HCT116 (cell line): ENCODE measurements at regions not wholly inside any gene's neighbourhood (a gene's known extent, or its start where the extent isn't known, plus 50 kb on each side); places are given as distances from the start of the nearest gene placed in this dataset.

ENCODE experiments used
- ATAC-seq: fragments of 200-7000 bp; cut with Tn5 transposase; 2 replicates; pipeline ENCODE4 v1.9.1; 2020; ENCODE audit warnings: mild to moderate bottlenecking, moderate library complexity
- BruUV-seq: library from RNA; stranded (reverse); fragments of 400-500 nt; replicated peaks from 2 replicates; lab custom pipeline; 2021; lab: Mats Ljungman, UMichigan
- CTCF ChIA-PET: fragments of 300-600 bp; sonication (Branson Sonifier 250); formaldehyde crosslinking; loops from one replicate; lab custom pipeline; 2021; ENCODE audit warnings: antibody characterized with exemption; lab: Charles Lee
- POLR2A ChIA-PET: fragments of 300-600, 350-600 bp; sonication (Branson Sonifier 250); formaldehyde crosslinking; loops from one replicate; lab custom pipeline; 2021; ENCODE audit warnings: antibody characterized with exemption; lab: Charles Lee
- RAD21 ChIA-PET, 2 experiments: fragments of 300-600 bp; sonication (Branson Sonifier 250); formaldehyde crosslinking; loops; one replicate each; lab custom pipeline; 2023; ENCODE audit warnings: low total read pairs in 2 of 2; ENCODE audit not compliant: uncharacterized antibody in 2 of 2, unreplicated experiment in 2 of 2, low non-redundant PET in 1 of 2; lab: Charles Lee
- DNase-seq: peaks from one replicate; pipeline ENCODE4 v3.0.0-alpha.2; 2010; ENCODE audit warnings: low read depth, low spot score
- H2AFZ ChIP-seq: fragments of 200-600 bp; shearing (Covaris generic), sonication (generic); 2 replicates; pipeline ENCODE4 v1.6.1; 2017; ENCODE audit warnings: low read depth, mixed run types, mixed read lengths, antibody characterized with exemption, low read length; ENCODE audit not compliant: poor library complexity, severe bottlenecking
- H3K27ac ChIP-seq: 2 replicates; pipeline ENCODE4 v1.5.1; 2012; ENCODE audit warnings: low read depth, low read length
- H3K27me3 ChIP-seq: fragments of 200-600 bp; sonication (generic); 2 replicates; pipeline ENCODE4 v1.6.1; 2016; ENCODE audit warnings: mixed run types, low read length, mixed read lengths; ENCODE audit not compliant: insufficient read depth
- H3K36me3 ChIP-seq, 2 experiments: fragments of 200-500 bp in 1 of 2; fragments of 200-600 bp in 1 of 2; sonication (Bioruptor generic) in 1 of 2; sonication (generic) in 1 of 2; 2 replicates each; pipeline versions ENCODE4 v1.5.1 to v1.6.1; 2014 to 2016; ENCODE audit warnings: low read length in 2 of 2, inconsistent platforms in 1 of 2, mixed read lengths in 1 of 2, mixed run types in 1 of 2; ENCODE audit not compliant: insufficient read depth in 2 of 2, control insufficient read depth in 1 of 2
- H3K4me1 ChIP-seq, 2 experiments: fragments of 200-600 bp in 1 of 2; sonication (generic) in 1 of 2; 2 replicates each; pipeline versions ENCODE4 v1.5.1 to v1.6.1; 2012 to 2017; ENCODE audit warnings: low read length in 2 of 2, inconsistent platforms in 1 of 2, mild to moderate bottlenecking in 1 of 2, mixed read lengths in 1 of 2, mixed run types in 1 of 2, moderate library complexity in 1 of 2; ENCODE audit not compliant: insufficient read depth in 2 of 2, control insufficient read depth in 1 of 2
- H3K4me2 ChIP-seq: fragments of 200-600 bp; sonication (generic); 2 replicates; pipeline ENCODE4 v1.6.1; 2017; ENCODE audit warnings: mixed run types, low read length, mixed read lengths
- H3K4me3 ChIP-seq, 2 experiments: fragments of 200-600 bp in 1 of 2; sonication (generic) in 1 of 2; replicated peaks in 1 of 2; 2 replicates each; pipeline ENCODE4 v1.5.1; 2011 to 2016; ENCODE audit warnings: low read length in 2 of 2, control low read depth in 1 of 2, low read depth in 1 of 2, mild to moderate bottlenecking in 1 of 2, mixed read lengths in 1 of 2, mixed run types in 1 of 2
- H3K79me2 ChIP-seq: fragments of 200-600 bp; sonication (generic); 2 replicates; pipeline ENCODE4 v1.6.1; 2017; ENCODE audit warnings: mild to moderate bottlenecking, mixed run types, low read length, moderate library complexity, mixed read lengths; ENCODE audit not compliant: insufficient read depth
- H3K9ac ChIP-seq: fragments of 200-600 bp; sonication (generic); 2 replicates; pipeline ENCODE4 v1.6.1; 2016; ENCODE audit warnings: low read length, mixed read lengths
- H3K9me2 ChIP-seq: fragments of 200-600 bp; sonication (generic), shearing (Covaris generic); 2 replicates; pipeline ENCODE4 v1.6.1; 2017; ENCODE audit warnings: mixed run types, mild to moderate bottlenecking, moderate library complexity; ENCODE audit not compliant: insufficient read depth
- H3K9me3 ChIP-seq, 2 experiments: fragments of 200-500 bp in 1 of 2; fragments of 200-600 bp in 1 of 2; sonication (Bioruptor generic) in 1 of 2; sonication (generic) in 1 of 2; 2 replicates each; pipeline ENCODE4 v1.6.1; 2014 to 2017; ENCODE audit warnings: low read length in 2 of 2, mixed read lengths in 2 of 2, inconsistent platforms in 1 of 2, low read depth in 1 of 2, mild to moderate bottlenecking in 1 of 2, mixed run types in 1 of 2, moderate library complexity in 1 of 2; ENCODE audit not compliant: control insufficient read depth in 1 of 2, insufficient read depth in 1 of 2
- H4K20me1 ChIP-seq: fragments of 200-600 bp; sonication (generic), shearing (Covaris generic); 2 replicates; pipeline ENCODE4 v1.6.1; 2017; ENCODE audit warnings: mixed run types, mild to moderate bottlenecking, moderate library complexity; ENCODE audit not compliant: insufficient read depth
- JUND ChIP-seq: IDR thresholded peaks from 2 replicates; pipeline ENCODE4 v1.6.1; 2012
- POLR2AphosphoS5 ChIP-seq: IDR thresholded peaks from 2 replicates; pipeline ENCODE4 v1.6.1; 2011; ENCODE audit warnings: mild to moderate bottlenecking, low read depth, low read length, moderate library complexity
- SIN3A ChIP-seq: IDR thresholded peaks from 2 replicates; pipeline ENCODE4 v1.6.1; 2012; ENCODE audit warnings: low read depth
- SP1 ChIP-seq: IDR thresholded peaks from 2 replicates; pipeline ENCODE4 v1.6.1; 2012; ENCODE audit warnings: low read depth
- SRF ChIP-seq: IDR thresholded peaks from 2 replicates; pipeline ENCODE4 v1.6.1; 2012; ENCODE audit warnings: low read depth
- TCF7L2 ChIP-seq: IDR thresholded peaks from 2 replicates; pipeline ENCODE4 v1.7.0; 2011; ENCODE audit warnings: borderline replicate concordance, inconsistent platforms; ENCODE audit not compliant: insufficient read depth, insufficient read length; ENCODE audit errors: extremely low read depth
- YY1 ChIP-seq: IDR thresholded peaks from 2 replicates; pipeline ENCODE4 v1.6.1; 2011; ENCODE audit warnings: low read length, low read depth, moderate library complexity, mild to moderate bottlenecking; ENCODE audit not compliant: insufficient replicate concordance; ENCODE audit errors: extremely low read depth
- ZNF274 ChIP-seq: fragments of 200-500 bp; sonication (Bioruptor generic); IDR thresholded peaks from 2 replicates; pipeline ENCODE4 v1.6.1; 2014; ENCODE audit warnings: mild to moderate bottlenecking, low read depth, low read length, inconsistent platforms
- intact Hi-C: fragments of 100-400 bp; cut with micrococcal nuclease; formaldehyde crosslinking; loops from 2 replicates; pipeline ENCODE4 v1.10.0; 2022
- TF ChIP-seq, protein P1 (sequence below): IDR thresholded peaks from 2 replicates; pipeline ENCODE4 v1.6.1; 2012
- TF ChIP-seq, protein P2 (sequence below): IDR thresholded peaks from 2 replicates; pipeline ENCODE4 v1.6.1; 2012; ENCODE audit warnings: low read depth

DNA sequence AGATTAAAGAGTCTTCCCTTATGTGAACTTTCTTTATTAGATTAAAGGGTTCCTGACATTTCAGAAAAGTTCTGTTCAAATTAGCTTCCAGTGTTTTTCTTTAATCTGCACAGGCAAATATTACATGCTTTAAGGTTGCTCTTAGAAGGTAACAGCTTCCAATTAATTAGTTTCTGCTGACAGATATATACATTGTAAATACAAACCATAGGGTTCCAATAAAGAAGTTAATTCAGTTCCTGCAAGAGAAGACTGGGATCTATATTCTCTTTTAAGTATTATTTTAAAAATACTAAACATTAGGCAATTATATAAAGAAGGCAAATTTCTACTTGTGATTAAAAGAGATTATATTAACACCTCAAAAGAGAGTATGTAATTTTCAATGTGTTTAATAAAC, 795.7 kb downstream of the MAT2B start:
- H2AFZ ChIP-seq: no peak overlapping the region
- H3K4me3 ChIP-seq: no peak overlapping the region
- intact Hi-C loops: no loop called here
- peaks cover 0 to 18% of the 10 kb centered on the region in 2 experiments; a peak in 2 of 4 replicates for H3K9me3 ChIP-seq
- no peaks in the 10 kb centered on the region for H3K27me3 ChIP-seq
- TF ChIP-seq, protein P1, sequence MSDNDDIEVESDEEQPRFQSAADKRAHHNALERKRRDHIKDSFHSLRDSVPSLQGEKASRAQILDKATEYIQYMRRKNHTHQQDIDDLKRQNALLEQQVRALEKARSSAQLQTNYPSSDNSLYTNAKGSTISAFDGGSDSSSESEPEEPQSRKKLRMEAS: no peak
- TF ChIP-seq YY1: no peak
- no peak for TF ChIP-seq TCF7L2
- no peak for TF ChIP-seq SIN3A
- no peaks in the 10 kb centered on the region for H4K20me1 ChIP-seq
- no peaks in the 10 kb centered on the region for H3K79me2 ChIP-seq
- H3K36me3 ChIP-seq: no peaks in the 10 kb centered on the region; a peak in 1 of 4 replicates
- ChIA-PET POLR2A (no interaction called here), CTCF (no interaction called here), RAD21 (no interaction called here)
- H3K4me1 ChIP-seq: no peaks in the 10 kb centered on the region
- ATAC-seq (no peak), DNase-seq (no peak)
- H3K9ac ChIP-seq: no peak overlapping the region
- H3K4me2 ChIP-seq: no peak overlapping the region
- BruUV-seq: no TSS peak
- H3K9me2 ChIP-seq: no peaks in the 10 kb centered on the region
- no peak overlapping the region for H3K27ac ChIP-seq

DNA sequence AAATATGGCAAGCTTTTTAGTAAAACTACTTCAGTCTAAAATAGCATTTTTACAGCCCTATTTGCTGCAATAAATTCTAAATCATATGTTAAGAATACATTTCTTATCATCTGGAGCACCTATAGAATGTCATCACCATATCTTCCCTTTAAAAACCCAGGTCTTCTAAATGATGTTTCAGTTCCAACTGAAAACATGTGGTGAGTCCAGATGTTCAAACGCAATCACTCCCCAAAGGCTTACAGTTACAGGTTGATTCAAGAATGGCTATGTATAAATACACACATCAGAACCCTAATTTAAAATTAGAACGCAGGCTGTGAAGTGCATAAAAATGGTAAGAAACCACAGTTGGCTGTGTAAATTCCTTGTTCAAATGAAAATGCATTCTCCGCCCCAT, 796.3 kb downstream of the MAT2B start:
- no peak for DNase-seq
- H3K9ac ChIP-seq: no peak overlapping the region
- ChIA-PET CTCF (no interaction called here), POLR2A (no interaction called here)
- H3K36me3 ChIP-seq: no peaks in the 10 kb centered on the region; a peak in 1 of 4 replicates
- no peak for ATAC-seq
- no peak overlapping the region for H3K4me3 ChIP-seq
- no peaks in the 10 kb centered on the region for H3K9me2 ChIP-seq
- no peak overlapping the region for H3K4me2 ChIP-seq
- H3K27ac ChIP-seq: no peak overlapping the region
- H3K4me1 ChIP-seq: no peaks in the 10 kb centered on the region
- H3K27me3 ChIP-seq: no peaks in the 10 kb centered on the region
- H2AFZ ChIP-seq: no peak overlapping the region
- BruUV-seq: no TSS peak
- intact Hi-C loops: no loop called here
- peaks cover 0 to 16% of the 10 kb centered on the region in 2 experiments; a peak in 2 of 4 replicates for H3K9me3 ChIP-seq
- no peaks in the 10 kb centered on the region for H4K20me1 ChIP-seq
- no peak for TF ChIP-seq SP1
- TF ChIP-seq SRF: no peak
- no peak for TF ChIP-seq POLR2AphosphoS5
- TF ChIP-seq JUND: no peak
- TF ChIP-seq ZNF274: no peak
- TF ChIP-seq, protein P2, sequence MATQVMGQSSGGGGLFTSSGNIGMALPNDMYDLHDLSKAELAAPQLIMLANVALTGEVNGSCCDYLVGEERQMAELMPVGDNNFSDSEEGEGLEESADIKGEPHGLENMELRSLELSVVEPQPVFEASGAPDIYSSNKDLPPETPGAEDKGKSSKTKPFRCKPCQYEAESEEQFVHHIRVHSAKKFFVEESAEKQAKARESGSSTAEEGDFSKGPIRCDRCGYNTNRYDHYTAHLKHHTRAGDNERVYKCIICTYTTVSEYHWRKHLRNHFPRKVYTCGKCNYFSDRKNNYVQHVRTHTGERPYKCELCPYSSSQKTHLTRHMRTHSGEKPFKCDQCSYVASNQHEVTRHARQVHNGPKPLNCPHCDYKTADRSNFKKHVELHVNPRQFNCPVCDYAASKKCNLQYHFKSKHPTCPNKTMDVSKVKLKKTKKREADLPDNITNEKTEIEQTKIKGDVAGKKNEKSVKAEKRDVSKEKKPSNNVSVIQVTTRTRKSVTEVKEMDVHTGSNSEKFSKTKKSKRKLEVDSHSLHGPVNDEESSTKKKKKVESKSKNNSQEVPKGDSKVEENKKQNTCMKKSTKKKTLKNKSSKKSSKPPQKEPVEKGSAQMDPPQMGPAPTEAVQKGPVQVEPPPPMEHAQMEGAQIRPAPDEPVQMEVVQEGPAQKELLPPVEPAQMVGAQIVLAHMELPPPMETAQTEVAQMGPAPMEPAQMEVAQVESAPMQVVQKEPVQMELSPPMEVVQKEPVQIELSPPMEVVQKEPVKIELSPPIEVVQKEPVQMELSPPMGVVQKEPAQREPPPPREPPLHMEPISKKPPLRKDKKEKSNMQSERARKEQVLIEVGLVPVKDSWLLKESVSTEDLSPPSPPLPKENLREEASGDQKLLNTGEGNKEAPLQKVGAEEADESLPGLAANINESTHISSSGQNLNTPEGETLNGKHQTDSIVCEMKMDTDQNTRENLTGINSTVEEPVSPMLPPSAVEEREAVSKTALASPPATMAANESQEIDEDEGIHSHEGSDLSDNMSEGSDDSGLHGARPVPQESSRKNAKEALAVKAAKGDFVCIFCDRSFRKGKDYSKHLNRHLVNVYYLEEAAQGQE: no peak
- TF ChIP-seq, all 23 proteins: peak for 0
- no peaks in the 10 kb centered on the region for H3K79me2 ChIP-seq
- RAD21 ChIA-PET: no interaction called here
